SK-N-MC (cell line): ENCODE measurements at regions not wholly inside any gene's neighbourhood (a gene's known extent, or its start where the extent isn't known, plus 50 kb on each side); places are given as distances from the start of the nearest gene placed in this dataset.

Source experiments
- EZH2 ChIP-seq: fragments of 200-600 bp; sonication (generic); IDR thresholded peaks from one replicate; pipeline ENCODE4 v1.6.1; 2017; ENCODE audit warnings: antibody characterized with exemption
- POLR2AphosphoS5 ChIP-seq: IDR thresholded peaks from 2 replicates; pipeline ENCODE4 v1.6.1; 2012; ENCODE audit warnings: mild to moderate bottlenecking, low read depth, low read length, borderline replicate concordance

GRCh38 chr5:122612901-122613300, 162.0 kb upstream of the SNX2 start:
- TF ChIP-seq EZH2 (no peak), POLR2AphosphoS5 (no peak)
